Stimulated activated CD4-positive, alpha-beta T cell treated with anti-CD3 and anti-CD28 coated beads, Interleukin-4, amount 100 ng/mL, for 4 hours (primary cell): ENCODE measurements at regions not wholly inside any gene's neighbourhood (a gene's known extent, or its start where the extent isn't known, plus 50 kb on each side); places are given as distances from the start of the nearest gene placed in this dataset.
"Not testable (repeated sequence)": the region's sequence is repeated elsewhere in the genome, so short reads cannot be mapped to it uniquely, and the experiment has no call there.

Experiments used
- DNase-seq, 2 experiments: peaks; one replicate each; pipeline ENCODE4 v3.0.0-alpha.2; 2020

GRCh38 chr1:70490153-70490552 lies 79.1 kb downstream of the CTH start:
- no peak for DNase-seq

DNA sequence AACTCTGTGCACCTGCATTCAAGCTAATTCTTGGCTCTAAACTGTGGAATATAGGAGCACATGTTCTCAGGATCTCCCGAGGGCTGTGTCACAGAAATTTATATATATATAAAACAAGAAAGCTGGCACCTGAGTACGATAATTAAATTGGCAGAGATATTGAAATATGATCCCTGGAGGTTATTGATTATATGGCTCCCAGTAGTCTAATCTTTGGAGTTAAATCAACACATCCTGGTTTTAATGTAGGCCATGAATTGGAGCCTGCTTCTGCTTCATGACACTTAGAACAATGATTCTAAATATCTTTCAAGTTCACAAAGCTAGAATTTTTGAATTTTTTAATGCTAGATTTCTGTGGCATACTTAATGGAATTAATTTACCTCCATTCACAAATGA lies 84.3 kb downstream of the CTH start:
- no peak for DNase-seq

GRCh38 chr1:70496181-70496580 lies 85.1 kb downstream of the CTH start:
- no peak for DNase-seq

GRCh38 chr1:70497152-70497551 lies 86.1 kb downstream of the CTH start:
- no peak for DNase-seq

DNA sequence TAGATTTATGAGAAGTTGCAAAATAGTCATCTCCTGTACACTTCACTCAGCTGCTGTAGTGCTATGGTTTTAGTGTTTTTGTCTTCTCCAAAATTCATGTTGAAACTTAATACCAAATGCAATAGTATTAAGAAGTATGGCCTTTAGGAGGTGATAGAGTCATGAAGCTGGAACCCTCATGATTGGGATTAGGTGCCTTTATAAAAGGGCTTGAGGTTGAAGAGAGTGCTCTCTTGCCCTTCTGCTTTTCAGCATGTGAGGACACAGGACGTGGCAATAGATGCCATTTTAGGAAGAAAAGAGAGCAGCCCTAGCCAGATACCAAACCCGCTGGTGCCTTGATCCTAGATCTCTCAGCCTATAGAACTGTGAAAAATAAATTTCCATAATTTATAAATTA lies 87.6 kb downstream of the CTH start:
- no peak for DNase-seq

DNA sequence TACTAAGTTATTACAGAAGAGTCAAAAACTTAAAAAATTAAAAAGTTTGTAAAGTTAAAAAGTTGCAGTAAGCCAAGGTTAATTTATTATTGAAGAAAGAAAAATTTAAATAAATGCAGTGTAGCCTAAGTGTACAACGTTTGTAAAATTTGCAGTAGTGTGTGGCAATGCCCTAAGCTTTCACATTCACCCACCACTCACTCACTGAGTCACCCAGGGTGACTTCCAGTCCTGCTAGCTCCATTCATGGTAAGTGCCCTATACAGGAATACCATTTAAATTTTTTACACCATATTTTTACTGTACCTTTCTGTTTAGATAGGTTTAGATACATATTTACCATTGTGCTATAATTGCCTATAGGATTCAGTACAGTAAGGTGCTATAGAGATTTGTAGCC lies 88.6 kb downstream of the CTH start:
- no peak for DNase-seq

DNA sequence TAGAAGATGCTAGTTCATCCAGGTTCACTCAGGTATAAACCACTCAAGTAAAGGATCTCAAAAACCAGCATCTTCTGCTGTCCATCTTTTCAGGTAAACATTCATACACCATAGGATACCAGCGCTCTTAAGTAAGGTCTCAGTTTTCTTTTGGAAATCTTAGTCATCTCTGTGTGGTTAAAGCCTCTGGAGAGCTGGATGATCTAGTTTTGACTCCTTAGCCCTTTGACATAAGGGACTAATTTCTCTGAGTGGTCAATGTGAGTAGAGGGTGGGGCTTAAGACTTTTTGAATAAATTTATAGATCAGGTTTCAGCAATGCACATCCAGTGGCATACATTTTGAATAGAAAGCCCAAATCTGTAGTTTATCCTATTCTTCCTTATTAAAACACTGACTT lies 92.3 kb downstream of the CTH start:
- no peak for DNase-seq

- DNase-seq = no peak
Observed at GRCh38 chr1:70504176-70504820, 93.2 kb downstream of the CTH start.

DNA sequence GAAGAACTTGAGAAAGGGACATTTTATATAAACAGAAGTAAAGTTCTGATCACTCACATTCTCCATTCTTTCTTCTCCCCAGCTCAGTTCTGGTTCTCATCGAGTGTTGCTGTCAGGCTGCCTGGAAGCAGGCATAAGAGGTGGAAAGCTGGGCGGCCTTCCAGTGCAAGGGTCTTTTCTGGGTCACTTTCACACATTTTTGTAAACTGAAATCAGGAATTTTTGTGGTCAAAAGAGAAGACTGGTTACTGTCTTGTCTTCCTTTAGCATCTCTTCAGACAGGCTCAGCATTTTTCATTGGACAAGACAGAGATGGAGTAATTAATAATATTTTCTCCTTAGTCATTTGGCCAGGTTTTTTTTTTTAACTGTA lies 93.7 kb downstream of the CTH start:
- DNase-seq = no peak

DNA sequence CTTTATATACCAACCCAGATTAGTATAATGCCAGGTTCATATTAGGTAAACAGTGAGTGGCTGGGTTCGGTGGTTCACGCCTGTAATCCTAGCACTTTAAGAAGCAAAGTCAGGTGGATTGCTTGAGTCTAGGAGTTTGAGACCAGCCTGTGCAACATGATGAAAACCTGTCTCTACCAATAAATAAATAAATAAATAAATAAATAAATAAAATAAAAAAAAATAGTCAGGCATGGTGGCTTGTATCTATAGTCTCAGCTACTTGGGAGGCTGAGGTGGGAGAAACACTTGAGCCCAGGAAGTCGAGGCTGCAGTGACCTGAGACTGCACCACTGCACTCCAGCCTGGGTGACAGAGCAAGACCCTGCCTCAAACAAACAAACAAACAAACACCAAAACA lies 96.9 kb downstream of the CTH start:
- not testable (repeated sequence) for DNase-seq

- DNase-seq = no peak
Observed at GRCh38 chr1:70509996-70510876, 99.2 kb downstream of the CTH start.

DNA sequence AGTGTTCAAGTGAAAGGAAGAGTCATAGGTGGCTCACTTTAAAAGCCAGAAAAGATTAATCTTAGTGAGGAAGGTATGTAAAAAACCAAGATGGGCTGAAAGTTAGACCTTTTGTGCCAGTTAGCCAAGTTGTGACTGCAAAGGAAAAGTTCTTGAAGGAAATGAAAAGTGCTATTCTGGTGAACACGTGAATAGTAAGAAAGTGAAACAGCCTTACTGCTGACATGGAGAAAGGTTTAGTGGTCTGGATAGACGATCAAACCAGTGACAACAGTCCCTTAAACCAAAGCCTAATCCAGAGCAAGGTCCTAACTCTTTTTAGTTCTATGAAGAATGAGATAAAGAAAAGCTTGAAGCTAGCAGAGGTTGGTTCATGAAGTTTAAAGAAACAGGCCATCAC lies 106.4 kb downstream of the CTH start:
- no peak for DNase-seq

DNA sequence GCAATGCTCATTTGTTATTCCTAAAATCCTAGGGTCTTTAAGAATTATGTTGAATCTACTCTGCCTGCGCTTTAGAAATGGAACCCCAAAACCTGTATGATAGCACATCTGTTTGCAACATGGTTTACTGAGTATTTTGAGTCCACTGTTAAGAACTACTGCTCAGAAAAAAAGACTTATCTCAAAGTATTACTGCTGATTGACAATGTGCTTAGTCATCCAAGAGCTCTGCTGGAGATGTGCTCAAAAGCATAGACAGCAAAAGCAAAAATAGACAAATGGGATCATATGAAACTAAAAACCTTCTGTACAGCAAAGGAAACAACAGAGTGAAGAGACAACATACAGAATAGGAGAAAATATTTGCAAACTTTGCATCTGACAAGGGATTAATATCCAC lies 107.0 kb downstream of the CTH start:
- DNase-seq = no peak

- DNase-seq = no peak
Observed at GRCh38 chr1:70528590-70529333, 117.7 kb downstream of the CTH start.

GRCh38 chr1:70536708-70537366 lies 125.8 kb downstream of the CTH start:
- no peak for DNase-seq

GRCh38 chr1:70537788-70538187 lies 126.7 kb downstream of the CTH start:
- DNase-seq = no peak

DNA sequence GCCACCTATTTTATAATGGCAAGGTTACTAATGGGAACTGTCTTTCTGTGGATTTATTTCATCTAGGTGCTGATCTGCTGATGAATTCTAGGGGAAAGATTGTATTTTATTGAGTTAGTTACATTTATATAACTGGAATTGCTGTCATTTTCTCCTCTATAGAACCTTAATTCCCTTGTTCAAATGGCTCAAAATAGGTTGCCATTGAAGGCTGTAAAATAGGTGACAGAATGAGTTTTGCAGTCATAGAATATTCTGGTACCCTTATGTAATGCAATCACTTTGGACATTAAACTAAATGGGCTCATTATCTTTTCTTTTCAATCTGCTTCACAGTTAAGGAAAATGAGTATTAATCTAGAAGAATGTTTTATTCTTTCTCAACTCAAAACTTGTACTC lies 131.0 kb downstream of the CTH start:
- DNase-seq = no peak

DNA sequence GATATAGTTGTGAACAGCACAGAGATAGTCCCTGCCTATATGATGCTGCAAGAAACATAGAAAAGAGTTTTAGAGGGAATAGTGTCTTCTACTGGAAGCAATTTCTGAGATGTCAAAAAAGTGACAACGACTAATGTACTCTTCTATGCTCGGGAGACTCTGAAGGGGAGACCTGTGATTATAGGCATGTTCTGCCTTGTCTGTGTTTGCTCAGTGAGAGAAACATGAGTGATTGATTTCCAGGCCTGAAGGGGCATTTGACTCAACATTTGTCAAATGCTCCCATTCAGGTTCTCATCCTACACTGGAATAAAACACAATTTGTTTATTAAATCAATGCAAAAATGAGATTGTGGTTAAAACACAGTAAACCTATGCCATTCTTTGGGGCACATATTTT lies 131.8 kb downstream of the CTH start:
- no peak for DNase-seq

DNA sequence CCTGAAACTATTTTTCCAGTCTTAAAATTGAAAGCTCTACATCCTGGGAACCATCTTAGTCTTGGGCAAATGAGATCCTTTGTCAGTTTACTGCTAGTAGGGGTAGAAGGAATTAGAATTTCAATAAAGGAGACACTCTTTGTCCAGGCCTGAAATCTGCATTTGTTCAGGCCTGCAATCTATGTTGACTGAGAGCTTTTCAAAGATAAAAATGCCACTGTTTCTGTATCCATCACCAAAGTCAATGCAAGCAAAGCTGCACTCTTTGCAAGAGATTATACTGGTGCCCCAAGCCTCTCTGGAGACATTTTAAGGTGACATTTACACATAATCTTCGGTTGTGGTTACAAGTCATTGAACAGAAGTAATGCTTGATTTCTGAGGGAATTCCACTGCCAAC lies 135.7 kb downstream of the CTH start:
- DNase-seq = no peak

GRCh38 chr1:70552662-70553566 lies 141.8 kb downstream of the CTH start:
- no peak for DNase-seq

- DNase-seq = no peak
Observed at GRCh38 chr1:70553567-70553956, 142.5 kb downstream of the CTH start.

DNA sequence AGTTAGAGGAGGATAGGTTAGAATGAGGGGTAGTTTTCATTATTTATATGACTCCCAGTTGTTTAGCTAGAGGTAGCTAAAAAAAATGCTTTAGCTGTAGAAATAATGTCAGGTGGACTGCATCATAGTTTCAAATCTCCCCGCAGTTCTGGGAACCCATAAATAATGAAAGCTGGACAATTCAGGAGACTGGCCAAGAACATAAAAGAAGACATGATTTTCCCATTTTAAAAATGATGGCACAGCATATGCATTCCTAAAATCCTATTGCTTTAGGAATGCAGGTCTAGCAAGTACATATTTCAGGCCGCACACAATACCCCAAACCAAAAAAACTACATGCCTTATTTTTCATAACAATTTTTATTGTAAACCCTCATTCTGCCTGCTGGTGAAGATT lies 143.3 kb downstream of the CTH start:
- no peak for DNase-seq
